ENCODE measurements at regions not wholly inside any gene's neighbourhood (a gene's known extent, or its start where the extent isn't known, plus 50 kb on each side); places are given as distances from the start of the nearest gene placed in this dataset.

- TF ChIP-seq POLR2AphosphoS5 (IDR thresholded peaks at IDR 0.05; ENCODE audit: low read depth, low read length) (no peak), REST (IDR thresholded peaks at IDR 0.05; ENCODE audit: insufficient read depth in 1 of 2, low read depth in 2 of 2, low read length in 1 of 2) (no peak), TCF7L2 (IDR thresholded peaks at IDR 0.05; ENCODE audit: low read depth, low read length) (no peak)
- TF ChIP-seq, protein P1, sequence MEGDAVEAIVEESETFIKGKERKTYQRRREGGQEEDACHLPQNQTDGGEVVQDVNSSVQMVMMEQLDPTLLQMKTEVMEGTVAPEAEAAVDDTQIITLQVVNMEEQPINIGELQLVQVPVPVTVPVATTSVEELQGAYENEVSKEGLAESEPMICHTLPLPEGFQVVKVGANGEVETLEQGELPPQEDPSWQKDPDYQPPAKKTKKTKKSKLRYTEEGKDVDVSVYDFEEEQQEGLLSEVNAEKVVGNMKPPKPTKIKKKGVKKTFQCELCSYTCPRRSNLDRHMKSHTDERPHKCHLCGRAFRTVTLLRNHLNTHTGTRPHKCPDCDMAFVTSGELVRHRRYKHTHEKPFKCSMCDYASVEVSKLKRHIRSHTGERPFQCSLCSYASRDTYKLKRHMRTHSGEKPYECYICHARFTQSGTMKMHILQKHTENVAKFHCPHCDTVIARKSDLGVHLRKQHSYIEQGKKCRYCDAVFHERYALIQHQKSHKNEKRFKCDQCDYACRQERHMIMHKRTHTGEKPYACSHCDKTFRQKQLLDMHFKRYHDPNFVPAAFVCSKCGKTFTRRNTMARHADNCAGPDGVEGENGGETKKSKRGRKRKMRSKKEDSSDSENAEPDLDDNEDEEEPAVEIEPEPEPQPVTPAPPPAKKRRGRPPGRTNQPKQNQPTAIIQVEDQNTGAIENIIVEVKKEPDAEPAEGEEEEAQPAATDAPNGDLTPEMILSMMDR (IDR thresholded peaks at IDR 0.05), result no peak
Observed at GRCh38 chr9:3733039-3733408, 207.2 kb upstream of the RFX3 start.
